DMS153 (cell line): ENCODE measurements at regions not wholly inside any gene's neighbourhood (a gene's known extent, or its start where the extent isn't known, plus 50 kb on each side); places are given as distances from the start of the nearest gene placed in this dataset.

Experiments used
- DNase-seq: peaks from one replicate; lab custom pipeline; 2025; lab: John Stamatoyannopoulos, UW

DNA sequence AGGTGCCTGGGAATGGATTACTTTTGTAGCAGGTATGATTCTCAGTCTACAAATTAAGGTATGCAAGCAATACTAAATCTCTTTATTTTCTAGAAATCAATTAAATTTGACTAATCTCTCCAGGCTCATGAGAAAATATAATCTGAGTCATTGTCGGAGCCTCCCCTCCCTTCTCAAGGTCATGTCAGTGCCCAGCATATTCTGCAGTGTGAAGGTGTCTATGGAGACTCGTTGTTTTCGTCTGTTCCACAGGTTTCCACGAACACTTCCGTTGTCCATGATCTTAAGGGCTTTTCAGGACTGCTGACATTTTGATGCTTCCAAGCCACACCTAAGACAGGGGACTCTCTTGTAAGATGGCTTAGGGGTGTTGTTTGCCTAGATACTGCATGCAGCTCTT is 56.6 kb upstream of the SCOC start:
- DNase-seq = no peak

DNA sequence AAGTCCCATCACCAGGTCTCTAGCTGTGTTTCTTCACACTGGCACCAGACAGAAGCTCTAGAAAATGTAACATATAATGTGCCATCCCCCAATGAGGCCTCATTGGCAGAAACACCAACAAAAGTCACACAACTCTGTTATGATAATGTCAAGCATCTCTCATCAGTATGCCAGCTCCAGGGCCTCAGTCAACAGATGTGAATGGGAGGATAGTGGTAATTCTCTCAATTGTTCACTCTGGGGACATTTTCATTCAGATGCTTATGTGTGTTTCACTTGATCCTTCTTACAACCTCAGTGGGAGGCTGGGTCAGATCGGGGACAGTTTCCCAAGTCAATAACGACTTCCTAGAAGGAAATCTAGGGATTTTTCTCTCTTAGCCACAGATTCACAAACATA is 57.5 kb upstream of the SCOC start:
- DNase-seq = no peak

DNA sequence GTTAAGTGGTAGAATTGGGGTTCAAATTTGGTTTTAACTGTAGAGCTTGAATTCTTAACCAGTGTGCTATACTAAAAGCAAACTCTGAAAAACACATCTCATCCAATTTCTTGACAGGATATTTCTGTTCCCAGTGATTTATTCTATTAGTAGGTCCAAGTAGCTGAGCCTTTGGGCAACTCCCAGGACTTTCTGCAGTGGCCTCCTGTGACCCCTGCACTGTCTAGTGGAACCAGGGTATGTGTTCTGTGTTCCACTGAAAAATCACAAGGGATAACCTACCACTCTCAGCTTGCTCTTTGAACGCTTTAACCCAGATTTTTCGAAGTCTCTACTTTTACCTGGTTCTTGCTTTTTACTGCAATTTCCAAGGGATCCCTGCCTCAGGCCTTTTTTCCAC is 58.0 kb upstream of the SCOC start:
- DNase-seq = no peak

DNA sequence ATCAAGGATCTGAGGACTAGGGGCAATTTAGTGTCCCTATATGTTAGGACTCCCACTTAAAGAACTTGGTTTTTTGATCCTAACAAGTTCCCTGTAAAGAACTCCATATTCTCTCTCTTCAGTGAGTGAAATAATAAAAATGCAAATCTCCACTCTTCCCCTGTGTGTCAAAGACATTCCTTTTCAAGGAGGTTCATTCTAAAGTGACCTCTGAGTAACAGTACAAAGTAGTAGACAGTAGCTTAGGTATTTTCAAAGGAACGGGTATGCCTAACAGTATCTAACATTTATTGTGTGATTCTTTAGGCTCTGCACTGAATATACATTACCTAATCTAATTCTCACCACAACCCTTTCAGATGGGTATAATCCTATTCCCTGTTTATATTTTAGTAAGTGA is 58.4 kb upstream of the SCOC start:
- DNase-seq = no peak

DNA sequence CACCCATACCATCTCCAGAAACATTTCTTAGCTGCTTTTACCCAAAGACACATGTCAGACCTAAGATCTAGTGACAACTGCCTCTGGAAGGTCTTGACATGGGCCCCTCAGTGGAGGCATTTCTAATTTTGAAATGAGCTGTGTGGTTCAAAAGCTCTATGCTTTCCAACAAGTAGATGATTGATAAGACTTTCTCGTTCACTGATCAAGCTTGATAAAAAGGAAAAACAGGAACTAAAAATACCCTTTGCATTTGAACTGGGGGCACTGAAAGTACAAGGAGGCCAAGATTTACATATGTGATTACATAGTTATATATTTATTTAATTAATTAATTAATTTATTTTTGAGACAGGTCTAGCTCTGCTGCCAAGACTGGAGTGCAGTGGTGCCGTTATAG is 61.3 kb upstream of the SCOC start:
- DNase-seq = no peak

DNA sequence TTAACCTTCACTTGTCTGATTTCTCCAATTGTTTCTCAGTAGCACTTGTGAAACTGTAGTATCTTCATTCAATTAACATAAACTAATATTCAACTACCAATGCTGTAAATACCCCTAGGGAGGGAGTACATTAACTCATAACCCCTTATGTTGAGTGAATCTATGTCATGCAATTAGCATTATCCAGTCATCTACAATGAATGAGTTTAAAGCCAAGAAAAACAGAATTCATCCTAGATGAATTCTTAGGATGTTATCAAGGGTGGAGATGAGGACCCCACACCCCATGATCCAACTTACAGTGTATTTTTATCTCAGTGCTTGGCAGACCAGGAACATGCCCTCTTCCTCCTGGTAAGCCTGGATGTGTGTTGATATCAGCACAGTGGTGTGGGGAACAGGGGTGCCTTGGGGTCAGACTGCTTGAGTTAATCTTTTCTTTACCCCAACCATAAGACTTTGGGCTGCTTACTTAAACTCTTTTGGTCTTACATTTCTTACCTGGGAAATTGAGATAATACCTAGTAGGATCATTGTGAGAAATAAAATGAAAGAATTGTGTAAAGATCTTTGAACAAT is 62.1 kb upstream of the SCOC start:
- no peak for DNase-seq

DNA sequence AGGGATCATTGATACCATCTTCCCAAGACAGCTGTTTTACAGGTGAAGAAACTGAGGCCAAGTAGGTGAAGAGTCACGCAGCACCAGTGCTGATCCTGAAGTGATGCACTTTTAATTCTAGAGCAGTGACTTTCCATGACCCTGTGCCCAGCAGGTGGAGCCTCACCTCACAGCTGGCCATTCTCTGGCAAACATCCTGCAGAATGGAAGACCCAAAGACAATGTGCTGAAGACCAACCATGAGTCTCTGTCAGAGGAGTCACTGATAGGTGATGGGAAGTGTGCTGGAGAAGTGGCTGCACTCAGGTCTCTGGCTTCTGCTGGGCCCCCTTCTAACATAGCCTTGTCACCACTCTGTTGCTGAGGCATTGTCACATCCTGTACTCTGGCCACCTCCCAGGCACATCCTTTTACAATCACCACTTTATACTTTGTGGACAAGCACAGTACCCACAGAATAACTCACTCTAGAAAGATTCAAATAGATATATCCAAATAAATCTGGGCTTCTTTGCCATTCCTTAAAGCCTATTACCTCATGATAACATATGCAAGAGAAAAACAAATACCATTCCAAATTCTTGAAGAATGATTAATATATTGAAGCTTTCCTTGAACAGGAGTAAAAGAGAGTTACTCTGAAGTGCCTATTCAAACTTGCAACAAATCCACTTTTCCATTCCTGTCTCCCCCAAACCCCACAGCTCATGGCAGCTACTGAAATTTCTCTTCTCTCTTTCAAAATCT is 64.1 kb upstream of the SCOC start:
- no peak for DNase-seq

DNA sequence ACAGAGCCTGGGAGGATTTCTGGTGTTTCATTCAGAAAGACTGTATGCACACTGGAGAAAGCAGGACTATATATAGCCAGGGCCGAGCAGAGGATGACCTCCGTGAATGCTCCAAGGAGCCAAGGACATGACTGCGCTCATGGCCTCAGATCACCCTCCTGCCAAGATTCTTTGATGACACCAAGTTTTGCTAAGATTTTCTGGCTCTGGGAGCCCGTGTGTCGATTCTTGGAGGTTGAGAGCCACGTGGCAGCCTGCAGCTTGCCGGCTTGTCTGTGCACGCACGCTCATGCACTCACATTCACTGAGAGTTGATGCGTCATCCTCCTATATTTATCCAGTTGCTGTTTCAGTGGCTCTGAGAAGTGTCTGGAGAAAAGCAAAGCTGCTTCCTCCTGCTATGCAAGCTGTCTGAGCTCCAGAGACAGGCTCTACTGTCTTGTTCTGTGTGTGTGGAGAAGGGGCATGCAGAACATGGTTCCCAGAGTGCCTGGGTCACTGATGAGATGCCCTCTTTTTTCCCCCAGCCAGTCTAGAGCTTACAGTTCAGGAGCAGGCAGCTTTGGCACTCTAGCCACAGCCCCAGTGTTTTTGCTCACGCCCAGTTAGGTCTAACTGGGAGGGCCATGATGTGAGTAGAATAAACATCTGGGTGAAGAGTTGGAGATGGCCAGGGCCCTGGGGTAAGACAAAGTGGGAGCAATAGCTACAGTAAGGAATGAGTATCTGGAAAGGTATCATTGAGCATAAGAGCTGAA is 64.9 kb upstream of the SCOC start:
- DNase-seq = peak; percentile 50

DNA sequence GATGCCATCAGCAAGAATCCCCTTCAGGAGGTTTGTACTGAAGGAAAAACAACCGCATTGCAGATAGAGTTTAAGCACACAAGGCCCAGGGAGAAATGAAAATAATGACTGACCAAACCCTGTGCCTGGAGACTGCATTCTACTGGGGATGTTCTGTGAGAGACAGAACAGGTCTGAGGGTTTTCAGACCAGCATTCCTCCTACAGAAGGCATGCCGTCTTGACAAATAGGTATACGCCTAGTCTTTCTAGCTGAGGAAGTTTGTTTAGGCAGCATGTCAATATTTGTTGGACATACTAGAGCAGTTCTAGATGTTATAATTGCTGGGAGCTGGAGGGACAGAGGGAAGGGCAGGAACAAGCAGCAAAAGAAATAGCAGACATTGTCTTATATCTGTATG is 68.4 kb upstream of the SCOC start:
- DNase-seq = peak; percentile 22

DNA sequence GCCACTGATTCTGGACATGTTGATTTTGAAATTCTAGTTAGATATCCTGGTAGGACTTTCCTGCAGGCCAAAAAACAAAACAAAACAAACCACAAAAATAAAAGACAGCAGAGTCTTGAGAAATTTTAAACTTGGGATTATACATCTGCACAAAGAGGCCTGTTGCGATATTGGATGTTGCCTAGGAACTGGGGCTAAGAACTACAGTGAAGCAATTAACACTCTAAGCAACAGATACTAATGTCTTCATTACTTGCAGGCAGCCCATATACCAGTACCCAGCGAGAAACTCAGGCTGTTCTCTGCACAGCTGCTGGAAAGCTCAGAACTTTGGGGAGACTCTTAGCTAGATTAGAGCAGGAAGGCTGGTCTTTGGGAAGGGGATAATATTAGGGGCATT is 69.1 kb upstream of the SCOC start:
- DNase-seq = no peak

DNA sequence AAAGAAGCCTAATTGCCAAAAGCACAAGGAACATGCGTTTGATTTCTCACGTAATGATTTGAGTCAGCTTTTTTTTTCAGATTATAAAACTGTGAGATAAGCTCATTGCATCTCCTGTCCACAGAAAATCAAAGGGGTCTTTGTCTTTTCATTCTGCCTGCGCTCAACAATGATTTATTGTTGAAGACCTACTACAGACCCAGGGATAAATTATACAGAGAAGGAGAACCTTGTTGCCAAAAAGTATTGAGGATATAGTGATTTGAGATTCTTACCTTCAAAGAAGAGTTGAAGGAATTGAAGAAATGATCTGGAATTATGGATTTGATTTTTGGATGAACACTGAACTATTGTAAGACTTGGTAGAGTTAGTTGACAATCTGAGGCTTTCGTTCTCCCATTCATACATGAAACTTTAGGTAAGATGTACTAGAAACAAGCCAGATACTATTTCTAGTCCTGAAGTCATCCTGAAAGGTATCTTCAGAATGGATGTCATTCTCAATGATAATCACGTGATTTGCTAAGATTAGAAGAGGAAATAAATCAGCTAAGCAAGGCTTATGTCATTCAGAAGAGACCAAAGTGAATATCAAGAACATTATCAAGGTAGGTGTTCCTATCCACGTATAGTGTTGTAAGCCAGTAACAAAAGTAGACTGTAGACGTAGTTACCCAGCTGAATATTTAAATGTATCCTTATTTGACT is 71.1 kb upstream of the SCOC start:
- DNase-seq = no peak

DNA sequence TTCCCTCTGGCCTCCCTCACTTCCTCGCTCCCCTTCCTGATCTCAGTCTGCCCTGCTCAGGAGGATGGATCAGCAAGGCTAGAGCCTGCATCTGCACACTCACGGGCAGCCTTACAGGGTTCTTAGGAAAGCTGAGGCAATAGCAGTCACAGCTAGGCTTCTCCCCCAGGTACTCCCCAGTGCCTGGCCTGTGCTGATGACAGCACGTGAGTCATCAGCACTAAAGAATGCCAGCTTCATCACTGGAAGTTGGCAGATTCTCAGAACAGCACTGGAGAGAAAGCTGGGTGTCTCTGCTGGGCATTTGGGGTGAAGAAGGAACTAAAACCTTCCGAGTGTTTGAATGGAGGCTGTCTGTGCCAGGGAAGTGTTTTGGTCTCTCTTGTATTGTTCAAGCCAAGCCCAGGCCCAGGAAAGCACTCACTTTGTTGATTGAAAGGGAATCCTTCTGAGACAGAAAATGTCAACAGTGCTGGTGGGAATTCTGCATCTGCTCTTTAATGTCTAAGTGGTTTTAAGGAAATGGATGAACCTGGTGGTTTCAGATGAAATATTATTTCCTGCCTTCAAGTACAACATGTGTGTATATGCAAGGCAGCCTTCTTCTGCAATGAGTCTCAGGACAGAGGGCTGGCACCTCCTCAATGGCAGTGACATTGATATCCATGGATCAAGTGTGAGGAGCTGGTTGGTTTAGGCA is 73.0 kb upstream of the SCOC start:
- no peak for DNase-seq

DNA sequence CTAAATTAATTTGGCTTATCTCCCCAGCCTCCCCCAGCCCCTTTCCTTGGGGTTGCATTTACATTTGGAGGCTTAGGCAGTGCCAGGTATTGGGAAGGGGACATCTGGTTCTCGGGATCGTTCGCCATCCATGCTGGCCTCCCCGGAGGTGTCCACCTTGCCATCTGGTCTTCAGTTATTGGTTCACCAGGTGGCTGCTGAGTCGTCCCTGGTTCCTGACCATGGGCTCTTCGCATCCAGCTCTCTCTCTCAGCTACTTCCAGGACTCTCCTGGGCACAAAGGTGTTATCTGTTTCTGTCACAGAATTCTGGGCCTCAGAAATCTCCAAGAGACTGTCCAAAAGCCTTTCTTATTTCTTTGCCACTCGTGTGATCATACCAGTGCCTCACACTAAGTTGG is 75.4 kb upstream of the SCOC start:
- no peak for DNase-seq

DNA sequence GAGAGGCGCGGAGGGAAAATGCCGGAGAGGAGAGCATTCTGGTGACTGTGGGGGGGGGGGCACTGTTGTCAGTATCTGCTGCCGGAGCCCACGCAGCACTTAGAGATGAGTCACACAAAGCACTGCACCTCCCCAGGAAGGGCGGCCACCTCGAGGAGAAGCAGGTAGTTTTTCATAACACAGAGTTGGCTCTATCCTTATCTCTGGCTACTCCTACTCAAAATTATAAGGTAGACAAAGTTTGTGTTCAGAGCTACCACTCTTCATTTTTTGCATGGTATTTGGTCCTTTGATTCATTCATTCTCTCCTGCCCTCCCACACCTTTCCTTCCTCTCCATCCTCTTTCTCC is 76.2 kb upstream of the SCOC start:
- no peak for DNase-seq

DNA sequence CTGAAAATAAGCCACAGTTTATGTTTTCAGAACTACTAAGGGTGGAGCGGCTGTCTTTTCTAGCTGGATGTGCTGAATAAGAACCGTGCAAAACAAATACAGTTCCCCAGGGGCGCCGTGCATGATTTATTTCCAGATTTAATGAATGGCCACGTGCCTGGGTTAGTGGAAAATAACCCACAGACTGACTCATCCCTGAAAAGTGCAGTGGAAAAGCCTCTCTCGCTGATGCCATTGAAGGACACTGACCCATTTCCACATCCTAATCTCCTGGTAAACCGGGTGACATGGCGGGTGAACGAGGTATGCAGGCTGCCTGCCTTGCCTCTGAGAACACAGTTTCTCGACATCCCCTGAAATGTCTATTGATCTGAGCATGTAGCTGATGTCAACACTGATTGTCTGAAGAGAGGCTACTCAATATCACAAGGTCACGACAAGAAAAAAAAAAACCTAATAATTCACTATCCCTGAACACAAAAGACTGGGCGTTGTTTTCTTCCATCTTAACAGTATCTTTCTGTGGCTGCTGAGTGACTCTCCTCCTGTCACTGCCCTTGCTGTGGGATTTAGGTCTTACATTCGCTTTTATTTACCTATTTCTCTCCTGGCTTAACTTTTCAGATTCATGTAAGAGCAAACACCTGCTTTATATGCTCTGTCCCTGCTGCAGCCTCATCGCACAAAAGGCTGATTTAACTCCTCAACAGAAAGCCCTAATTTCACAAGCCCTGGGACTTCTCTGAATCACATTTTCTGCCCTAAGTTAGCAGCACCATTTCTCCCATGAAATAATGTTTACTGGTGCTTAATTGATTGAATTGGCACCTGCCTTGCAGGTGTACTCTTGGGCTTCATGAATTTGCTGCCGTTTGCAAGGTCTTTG is 76.9 kb upstream of the SCOC start:
- no peak for DNase-seq

DNA sequence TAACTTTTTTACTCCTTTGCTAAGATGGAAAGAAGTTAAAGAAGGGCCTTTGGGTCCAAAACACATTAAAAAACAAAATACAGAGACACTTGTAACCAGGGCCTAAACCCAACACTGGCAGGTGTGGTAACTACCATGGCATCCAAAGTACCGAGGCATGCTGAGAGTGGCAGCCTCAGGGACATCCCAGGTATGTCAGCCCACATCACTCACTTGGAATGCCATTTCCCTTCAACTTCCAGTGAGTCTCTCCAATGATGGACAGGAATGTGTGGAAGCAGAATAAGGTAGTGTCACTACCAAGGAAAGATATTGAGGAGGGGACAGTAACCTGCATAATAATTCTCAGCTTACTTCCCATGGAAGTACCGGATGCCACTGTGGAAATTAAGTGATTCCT is 79.5 kb upstream of the SCOC start:
- DNase-seq = no peak

DNA sequence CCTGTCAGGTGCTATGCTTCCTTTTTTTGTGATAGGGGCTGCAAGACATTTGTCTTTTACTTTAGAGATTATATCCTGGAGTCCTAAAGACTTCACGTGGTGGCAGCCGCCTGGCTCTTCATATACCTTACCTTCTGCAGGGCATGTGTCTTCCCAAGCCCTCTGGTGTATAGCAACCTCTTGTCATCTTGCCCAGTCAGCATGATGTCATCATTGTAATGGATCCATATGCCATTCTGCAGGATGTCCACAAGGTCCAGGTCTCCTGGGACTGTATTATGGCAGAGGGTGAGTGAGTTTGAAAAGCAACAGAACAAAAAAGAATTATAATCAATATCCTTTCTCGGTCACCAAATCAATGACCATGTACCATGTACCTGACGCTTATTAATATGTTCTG is 82.2 kb upstream of the SCOC start:
- no peak for DNase-seq

DNA sequence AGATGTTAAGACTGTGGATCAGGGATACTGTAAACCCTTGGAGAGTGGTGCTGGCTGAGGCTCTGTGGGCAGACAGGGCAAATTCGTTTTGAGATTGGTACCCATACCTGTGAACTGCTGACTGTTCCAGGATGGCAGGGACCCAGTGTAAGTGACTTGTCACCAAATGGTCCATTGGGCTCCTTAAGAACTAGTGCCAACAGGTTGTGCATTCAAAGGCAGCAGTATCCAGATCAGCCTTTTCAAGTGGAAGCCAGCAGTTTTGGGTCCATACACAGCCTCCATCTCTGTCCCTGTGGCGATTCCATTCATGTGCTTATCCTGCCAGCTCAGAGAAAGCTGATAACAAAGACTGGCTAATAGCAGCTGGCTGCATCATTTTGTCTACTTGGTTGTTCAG is 84.0 kb upstream of the SCOC start:
- DNase-seq = no peak

DNA sequence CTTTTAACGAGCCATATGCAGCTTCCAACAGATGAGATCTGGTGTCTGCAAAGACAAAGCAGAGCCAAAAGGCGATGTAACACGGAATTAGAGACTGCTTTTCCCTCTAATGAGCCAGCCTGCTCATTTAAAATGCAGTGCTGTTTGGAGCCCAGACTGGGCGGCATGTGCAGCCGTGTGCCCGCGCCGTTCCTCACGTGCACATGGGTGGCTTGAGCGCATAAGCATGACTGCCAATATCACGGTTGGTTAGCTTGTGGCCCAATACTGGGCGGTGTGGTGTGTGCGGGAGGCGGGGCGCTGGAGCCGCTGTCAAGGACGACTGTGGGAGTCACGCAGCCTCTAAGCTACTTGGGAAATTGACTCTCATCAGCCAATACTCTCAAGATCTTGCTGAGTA is 87.0 kb upstream of the SCOC start:
- DNase-seq = no peak

DNA sequence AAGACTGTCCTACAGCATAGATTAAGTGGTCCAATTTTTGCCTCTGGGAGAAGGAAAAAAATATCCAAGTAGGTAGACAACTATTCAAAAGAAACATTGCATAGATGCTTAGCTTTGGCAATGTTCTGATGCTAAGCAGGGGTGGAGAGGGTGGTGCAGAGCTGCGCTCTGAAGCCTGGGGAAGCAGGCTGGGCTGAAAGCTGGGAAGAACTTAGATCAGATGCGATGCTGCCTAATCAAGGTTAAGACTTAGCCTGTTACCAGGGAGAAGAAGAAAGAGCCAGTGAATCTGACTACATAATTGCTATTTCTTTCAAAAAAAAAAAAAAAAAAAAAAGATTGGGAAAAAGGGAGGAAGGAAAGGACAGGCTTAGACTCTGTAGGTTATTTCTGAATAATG is 89.0 kb upstream of the SCOC start:
- DNase-seq = no peak

DNA sequence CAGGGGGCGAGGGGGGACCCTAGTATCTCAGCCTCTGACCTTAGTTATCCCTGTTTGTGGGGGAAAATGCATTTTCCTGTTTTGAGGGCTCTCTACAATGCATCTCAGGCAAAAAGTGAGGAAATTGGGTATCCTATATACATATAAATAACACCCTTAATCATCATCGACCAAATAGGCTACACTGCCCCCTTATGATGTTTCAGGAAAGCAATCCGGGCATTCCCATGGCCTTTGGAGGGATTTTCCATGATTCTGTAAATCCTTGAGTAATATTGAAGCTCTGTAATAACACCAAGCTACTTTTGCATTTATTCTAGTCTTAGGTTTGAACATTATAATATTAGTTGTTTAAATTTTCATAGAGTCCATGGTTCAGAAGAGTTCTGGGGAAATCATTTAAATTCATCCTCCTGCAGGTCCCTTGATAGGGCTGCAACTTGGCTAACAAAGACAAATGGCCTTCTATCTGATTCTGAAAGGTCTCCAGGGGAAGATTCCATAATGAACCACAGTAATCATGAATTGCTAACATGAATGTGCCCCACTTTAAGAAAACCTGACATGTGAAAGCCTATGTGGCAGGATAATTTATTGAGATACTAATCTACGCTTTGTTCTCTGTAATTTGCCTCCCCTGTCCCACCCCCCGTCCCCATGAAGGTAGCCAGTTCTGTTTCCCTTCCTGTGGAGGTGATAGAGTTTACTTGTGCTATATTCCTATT is 91.5 kb upstream of the SCOC start:
- DNase-seq = no peak
